HG02763 (cell line): ENCODE measurements at regions not wholly inside any gene's neighbourhood (a gene's known extent, or its start where the extent isn't known, plus 50 kb on each side); places are given as distances from the start of the nearest gene placed in this dataset.

ENCODE experiments used
- ATAC-seq: cut with Tn5 transposase; IDR thresholded peaks from one replicate; pipeline ENCODE4 v1.9.1; 2021; ENCODE audit warnings: mild to moderate bottlenecking, moderate library complexity; ENCODE audit not compliant: unreplicated experiment

- ATAC-seq = no peak
These were observed 63.0 kb downstream of the C5orf15 start for GRCh38 chr5:133905424-133905823.

GRCh38 chr5:133904641-133905040 is 63.8 kb downstream of the C5orf15 start:
- no peak for ATAC-seq

GRCh38 chr5:133902511-133903118 is 65.8 kb downstream of the C5orf15 start:
- ATAC-seq = no peak

GRCh38 chr5:133900534-133901270 is 67.7 kb downstream of the C5orf15 start:
- no peak for ATAC-seq

GRCh38 chr5:133899506-133899905 is 68.9 kb downstream of the C5orf15 start:
- no peak for ATAC-seq

GRCh38 chr5:133898440-133898839 is 70.0 kb downstream of the C5orf15 start:
- no peak for ATAC-seq

DNA sequence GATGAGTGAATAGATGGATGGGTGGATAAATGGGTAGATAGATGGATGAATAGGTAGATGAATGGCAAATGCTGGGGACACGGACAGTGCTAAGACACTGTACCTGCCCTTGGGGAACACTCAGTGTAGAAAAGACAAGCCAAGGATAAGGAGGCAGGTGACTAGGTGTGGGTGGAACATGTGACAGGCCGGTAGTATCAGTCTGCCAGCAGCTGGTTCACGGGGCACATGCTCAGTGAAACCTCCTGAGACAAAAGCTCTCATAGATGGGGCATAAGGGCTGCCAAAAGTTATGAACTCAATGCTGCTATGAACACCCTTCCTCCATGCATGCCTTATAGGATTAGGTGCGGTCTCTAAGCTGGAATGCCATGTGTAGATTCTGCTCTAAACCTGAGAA is 71.0 kb downstream of the C5orf15 start:
- ATAC-seq = no peak

DNA sequence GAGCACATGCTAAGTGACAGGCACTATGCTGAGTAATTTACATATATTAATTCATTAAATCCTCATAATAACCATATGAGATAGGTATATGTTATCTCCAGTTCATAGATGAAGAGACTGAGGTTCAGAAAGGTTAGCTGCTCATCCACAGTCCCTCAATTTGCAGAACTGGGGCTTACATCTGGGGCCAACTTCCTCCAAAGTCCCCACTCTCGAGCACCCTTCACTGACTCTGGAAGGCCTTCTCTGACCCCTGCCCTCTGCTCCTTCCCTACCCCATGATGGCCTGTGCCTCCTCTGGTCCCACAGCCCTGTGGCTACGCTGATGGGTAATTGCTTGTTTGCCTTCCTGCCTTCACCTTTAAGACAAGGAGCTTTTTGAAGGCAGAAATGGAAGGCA is 71.6 kb downstream of the C5orf15 start:
- no peak for ATAC-seq

GRCh38 chr5:133895979-133896845 is 72.2 kb downstream of the C5orf15 start:
- no peak for ATAC-seq

DNA sequence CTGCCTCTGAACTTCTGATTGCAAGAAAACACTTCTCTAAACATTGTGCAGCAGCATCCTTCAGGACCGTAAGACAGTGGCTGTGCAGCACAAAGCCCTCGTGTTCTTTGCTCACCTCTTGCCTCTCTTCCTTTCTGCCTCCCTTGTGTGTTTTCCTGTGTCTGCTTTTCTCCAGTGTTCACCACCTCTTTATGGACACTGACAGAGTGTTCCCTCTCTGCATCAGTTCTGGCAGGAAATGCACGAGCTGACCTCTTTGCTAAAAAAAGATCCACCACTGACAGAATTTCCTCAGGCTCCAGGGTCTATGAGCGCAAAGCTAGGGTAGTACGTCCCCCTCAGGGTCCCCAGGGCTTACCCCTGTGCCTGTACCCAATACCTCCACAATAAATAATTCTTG is 74.3 kb downstream of the C5orf15 start:
- ATAC-seq = no peak

DNA sequence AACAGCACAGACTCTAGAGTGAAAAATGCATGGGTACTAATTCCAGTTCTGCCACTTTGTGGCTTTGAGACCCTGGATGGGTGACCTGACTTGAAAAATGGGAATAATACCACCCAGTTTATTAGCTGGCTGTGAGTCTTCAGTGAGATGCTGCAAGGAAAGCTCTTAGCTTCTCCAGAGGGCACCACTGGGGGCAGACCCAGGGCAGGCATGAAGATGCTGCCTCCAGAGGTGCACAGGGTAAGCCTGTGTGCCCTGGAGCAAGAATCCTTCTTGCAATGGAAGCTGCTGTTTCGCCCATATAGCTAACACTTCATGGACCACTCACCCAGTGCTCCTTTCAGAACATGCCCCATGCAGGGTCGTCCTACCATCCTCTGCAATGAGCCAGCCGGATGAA is 75.7 kb downstream of the C5orf15 start:
- no peak for ATAC-seq

GRCh38 chr5:133892306-133892705 is 76.1 kb downstream of the C5orf15 start:
- ATAC-seq = no peak

- no peak for ATAC-seq
These were observed 77.0 kb downstream of the C5orf15 start for GRCh38 chr5:133891390-133891789.

GRCh38 chr5:133890776-133891280 is 77.6 kb downstream of the C5orf15 start:
- no peak for ATAC-seq

GRCh38 chr5:133890314-133890713 is 78.1 kb downstream of the C5orf15 start:
- ATAC-seq = no peak

DNA sequence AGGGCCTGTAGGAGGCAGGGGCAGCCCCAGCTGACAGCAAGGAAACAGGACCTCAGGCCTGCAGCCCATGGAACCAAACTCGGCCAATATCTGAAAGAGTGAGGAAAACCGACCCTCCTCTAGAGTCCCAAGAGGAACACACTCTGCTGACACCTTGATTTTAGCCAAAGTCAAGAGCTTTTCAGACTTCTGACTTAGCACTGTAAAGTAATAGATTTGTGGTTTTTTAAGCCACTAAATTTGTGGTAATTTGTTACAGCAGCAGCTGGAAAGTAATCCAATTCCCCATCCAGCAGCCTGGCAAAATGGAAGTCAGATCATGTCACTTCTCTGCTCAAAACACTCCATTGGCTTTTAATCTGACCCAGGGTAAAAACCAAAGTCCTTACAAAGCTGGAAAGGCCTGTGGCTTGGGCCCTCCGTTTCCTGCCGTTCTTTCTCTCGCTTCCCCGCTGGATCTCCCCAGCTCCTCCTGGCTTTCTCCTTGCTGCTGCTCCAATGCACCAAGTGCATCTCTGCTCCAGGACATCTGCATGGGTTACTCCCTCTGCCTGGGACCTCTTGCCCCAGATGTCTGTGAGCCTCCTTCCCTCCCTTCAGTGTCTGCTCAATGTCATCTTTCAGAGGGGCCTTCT is 79.0 kb downstream of the C5orf15 start:
- ATAC-seq = no peak

GRCh38 chr5:133888625-133888991 is 79.8 kb downstream of the C5orf15 start:
- no peak for ATAC-seq

GRCh38 chr5:133885566-133885965 is 82.9 kb downstream of the C5orf15 start:
- no peak for ATAC-seq

DNA sequence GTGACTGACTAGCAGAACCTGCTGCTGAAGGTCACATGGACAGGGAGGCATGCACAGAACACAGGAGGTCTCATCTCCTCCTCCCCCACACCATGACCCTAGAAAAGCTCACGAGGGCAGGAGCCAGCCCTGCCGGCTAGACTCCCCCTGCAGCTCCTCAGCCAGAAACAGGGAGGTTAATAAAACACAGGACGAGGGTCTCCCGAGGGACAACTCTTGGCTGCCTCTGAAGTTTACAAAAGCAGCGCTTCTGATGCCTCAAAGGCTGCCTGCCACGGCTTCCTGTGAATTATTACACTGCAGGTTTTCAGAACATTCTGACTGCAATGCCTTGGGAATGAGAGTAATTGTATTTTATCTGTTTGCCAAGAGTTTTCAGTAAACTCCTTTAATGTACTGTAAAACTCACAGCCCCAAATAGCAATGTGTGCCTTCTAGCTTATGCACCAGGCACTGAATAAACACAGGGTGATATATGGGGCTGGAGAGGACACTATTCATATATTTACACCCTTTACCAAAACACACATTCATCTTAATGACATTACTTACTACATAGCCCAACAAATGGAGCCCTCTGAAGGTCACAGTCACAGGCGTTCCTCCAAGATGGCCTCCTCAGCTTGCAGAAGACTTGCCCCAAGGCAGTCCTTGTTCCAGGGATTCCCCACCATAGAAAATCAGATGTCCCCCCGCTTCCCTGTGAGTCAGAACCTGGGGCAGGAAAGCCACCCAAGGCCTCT is 83.7 kb downstream of the C5orf15 start:
- no peak for ATAC-seq

DNA sequence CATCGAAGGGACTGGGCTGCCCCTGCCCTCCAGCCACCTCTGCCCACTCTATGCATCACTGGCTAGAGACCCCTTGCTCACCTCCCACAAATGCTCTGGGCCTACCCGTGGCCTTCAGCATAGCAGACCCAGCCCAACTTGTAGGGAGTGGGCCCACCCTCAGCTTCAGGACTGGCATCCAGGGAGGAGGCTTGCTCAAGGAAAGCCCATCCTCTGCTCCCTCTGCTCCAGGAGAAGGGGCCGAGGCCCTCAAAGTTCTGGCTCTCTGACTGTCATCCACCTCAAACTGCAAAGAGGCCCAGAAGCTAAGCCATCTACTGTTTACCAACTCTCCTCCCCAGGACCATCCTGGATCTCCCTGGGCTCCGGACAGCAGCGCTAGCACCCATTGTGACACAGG is 84.5 kb downstream of the C5orf15 start:
- ATAC-seq = no peak
